K562 (cell line): ENCODE measurements at regions not wholly inside any gene's neighbourhood (a gene's known extent, or its start where the extent isn't known, plus 50 kb on each side); places are given as distances from the start of the nearest gene placed in this dataset.

Source experiments
- ATAC-seq: fragments of 200-7000 bp; cut with Tn5 transposase; 3 replicates; pipeline ENCODE4 v1.9.1; 2020; ENCODE audit warnings: moderate library complexity
- BruUV-seq: library from RNA; stranded (reverse); fragments of 400-500 nt; replicated peaks from 2 replicates; lab custom pipeline; 2021; lab: Mats Ljungman, UMichigan
- CTCF ChIA-PET: fragments of 300-600 bp; formaldehyde crosslinking; extraction: SDS; loops from one replicate; lab custom pipeline; 2021; ENCODE audit warnings: low intra/inter-chr PET ratio; lab: Yijun Ruan, JAX
- POLR2A ChIA-PET: fragments of 300-600, 350-650 bp; sonication (Branson Sonifier 250); formaldehyde crosslinking; extraction: SDS; loops from one replicate; lab custom pipeline; 2021; ENCODE audit warnings: antibody characterized with exemption, inconsistent platforms; lab: Yijun Ruan, JAX
- DNase-seq, 4 experiments: peaks; one replicate each; pipeline versions ENCODE4 v3.0.0 to v3.0.0-alpha.2; 2011 to 2018; ENCODE audit warnings: low spot score in 3 of 4, mixed read lengths in 3 of 4; ENCODE audit errors: extremely low read depth in 1 of 4
- FAIRE-seq: peaks from 2 replicates; lab custom pipeline; 2011; peaks lifted over from hg19 to GRCh38; lab: Jason Lieb, UNC
- H2AFZ ChIP-seq: 2 replicates; pipeline ENCODE4 v1.6.0; 2011; ENCODE audit warnings: low read depth, low read length, control low read depth, inconsistent platforms
- H3K27ac ChIP-seq: fragments of 200-600 bp; 3 replicates; pipeline ENCODE4 v1.8.0; 2011; ENCODE audit warnings: low read depth, mild to moderate bottlenecking, control low read depth, inconsistent platforms, low read length, moderate library complexity, mixed read lengths; ENCODE audit errors: extremely low read depth
- H3K27me3 ChIP-seq, 2 experiments: fragments of 300-600 bp in 1 of 2; 2 replicates in 1 of 2; 3 replicates in 1 of 2; pipeline versions ENCODE4 v1.6.0 to v1.8.0; 2011; ENCODE audit warnings: inconsistent platforms in 2 of 2, low read length in 2 of 2, mild to moderate bottlenecking in 1 of 2, mixed read lengths in 1 of 2, moderate library complexity in 1 of 2; ENCODE audit not compliant: control insufficient read depth in 2 of 2, insufficient read depth in 2 of 2
- H3K36me3 ChIP-seq: fragments of 300-600 bp; 3 replicates; pipeline ENCODE4 v1.8.0; 2011; ENCODE audit warnings: mild to moderate bottlenecking, low read length, inconsistent platforms; ENCODE audit not compliant: control insufficient read depth, insufficient read depth
- H3K4me1 ChIP-seq, 2 experiments: fragments of 200-600 bp in 1 of 2; replicated peaks in 1 of 2; 2 replicates in 1 of 2; 3 replicates in 1 of 2; pipeline versions ENCODE4 v1.5.1 to v1.8.0; 2011; ENCODE audit warnings: inconsistent platforms in 2 of 2, low read length in 2 of 2, mild to moderate bottlenecking in 1 of 2, mixed read lengths in 1 of 2, moderate library complexity in 1 of 2; ENCODE audit not compliant: control insufficient read depth in 2 of 2, insufficient read depth in 2 of 2
- H3K4me2 ChIP-seq: 2 replicates; pipeline ENCODE4 v1.6.1; 2011; ENCODE audit warnings: low read length, control low read depth, inconsistent platforms, mixed read lengths; ENCODE audit not compliant: insufficient read depth
- H3K4me3 ChIP-seq: fragments of 200-600 bp; sonication (generic), shearing (Covaris generic); 2 replicates; pipeline ENCODE4 v1.5.1; 2016; ENCODE audit warnings: control low read depth, inconsistent platforms
- H3K79me2 ChIP-seq: fragments of 200-600 bp; 3 replicates; pipeline ENCODE4 v1.8.0; 2011; ENCODE audit warnings: low read length, inconsistent platforms; ENCODE audit not compliant: control insufficient read depth, insufficient read depth
- H3K9ac ChIP-seq, 2 experiments: 2 replicates each; pipeline versions ENCODE4 v1.6.0 to v1.6.1; 2011; ENCODE audit warnings: low read depth in 2 of 2, low read length in 2 of 2, control low read depth in 1 of 2, inconsistent platforms in 1 of 2, mild to moderate bottlenecking in 1 of 2, mixed read lengths in 1 of 2; ENCODE audit not compliant: insufficient read depth in 1 of 2
- H3K9me1 ChIP-seq: one replicate; pipeline ENCODE4 v1.6.0; 2011; ENCODE audit warnings: inconsistent platforms, mild to moderate bottlenecking, low read length, moderate library complexity; ENCODE audit not compliant: control insufficient read depth, insufficient read depth
- H3K9me3 ChIP-seq: replicated peaks from 2 replicates; pipeline ENCODE4 v1.5.1; 2011; ENCODE audit warnings: low read depth, low read length, inconsistent platforms; ENCODE audit not compliant: control insufficient read depth, insufficient read depth
- H4K20me1 ChIP-seq: replicated peaks from 2 replicates; pipeline ENCODE4 v1.6.1; 2011; ENCODE audit warnings: low read length, inconsistent platforms, mixed read lengths; ENCODE audit not compliant: control insufficient read depth, insufficient read depth
- ASH1L ChIP-seq: fragments of 450-650 bp; IDR thresholded peaks from 2 replicates; pipeline ENCODE4 v1.6.1; 2018; ENCODE audit warnings: borderline replicate concordance, mild to moderate bottlenecking, low read depth; ENCODE audit not compliant: partially characterized antibody
- ELF4 ChIP-seq: fragments of 450-650 bp; formaldehyde crosslinking; IDR thresholded peaks from 2 replicates; pipeline ENCODE4 v1.4.0; 2022; ENCODE audit warnings: missing genetic modification characterization
- FOXP1 ChIP-seq: sonication (generic); formaldehyde crosslinking; IDR thresholded peaks from 2 replicates; pipeline ENCODE4 v1.8.0; 2022; ENCODE audit warnings: mild to moderate bottlenecking, missing genetic modification reagents
- HDAC6 ChIP-seq: IDR thresholded peaks from 2 replicates; pipeline ENCODE4 v1.6.1; 2012; ENCODE audit warnings: low read depth, mild to moderate bottlenecking, control low read depth, inconsistent platforms, low read length, moderate library complexity
- MEF2D ChIP-seq: conservative IDR thresholded peaks from 2 replicates; pipeline ENCODE4 v1.6.1; 2016; ENCODE audit warnings: low read depth, missing genetic modification characterization, missing compliant biosample characterization
- MEIS2 ChIP-seq: fragments of 450-650 bp; IDR thresholded peaks from 2 replicates; pipeline ENCODE4 v1.6.1; 2014; ENCODE audit warnings: mild to moderate bottlenecking; ENCODE audit not compliant: partially characterized antibody
- NFRKB ChIP-seq: fragments of 450-650 bp; IDR thresholded peaks from 2 replicates; pipeline ENCODE4 v1.6.1; 2016; ENCODE audit warnings: low read depth
- NFYB ChIP-seq: IDR thresholded peaks from 2 replicates; pipeline ENCODE4 v1.6.1; 2011; ENCODE audit warnings: mild to moderate bottlenecking, moderate library complexity; ENCODE audit not compliant: insufficient read length; ENCODE audit errors: extremely low read depth
- NUFIP1 ChIP-seq: fragments of 450-650 bp; IDR thresholded peaks from 2 replicates; pipeline ENCODE4 v1.6.1; 2018; ENCODE audit not compliant: partially characterized antibody
- PRPF4 ChIP-seq: fragments of 200-400 bp; formaldehyde crosslinking; IDR thresholded peaks from one replicate; pipeline ENCODE4 v1.6.1; 2017; ENCODE audit warnings: low read length, low read depth, mild to moderate bottlenecking; ENCODE audit not compliant: insufficient read depth, poor library complexity, severe bottlenecking
- PTBP1 ChIP-seq: fragments of 200-400 bp; formaldehyde crosslinking; IDR thresholded peaks from 2 replicates; pipeline ENCODE4 v1.6.1; 2017; ENCODE audit warnings: low read depth, low read length
- RBFOX2 ChIP-seq: fragments of 200-400 bp; formaldehyde crosslinking; IDR thresholded peaks from 2 replicates; pipeline ENCODE4 v1.6.1; 2017; ENCODE audit warnings: low read depth, mild to moderate bottlenecking, low read length, moderate library complexity
- SAFB2 ChIP-seq: fragments of 200-400 bp; formaldehyde crosslinking; IDR thresholded peaks from 2 replicates; pipeline ENCODE4 v1.6.1; 2018; ENCODE audit warnings: borderline replicate concordance, low read length, low read depth, moderate library complexity; ENCODE audit not compliant: severe bottlenecking
- SP1 ChIP-seq: sonication (generic); formaldehyde crosslinking; IDR thresholded peaks from 2 replicates; pipeline ENCODE4 v1.8.1; 2022; ENCODE audit warnings: mild to moderate bottlenecking, missing genetic modification reagents
- YBX1 ChIP-seq: fragments of 450-650 bp; IDR thresholded peaks from 2 replicates; pipeline ENCODE4 v1.7.1; 2016; ENCODE audit warnings: mild to moderate bottlenecking
- ZBED1 ChIP-seq: IDR thresholded peaks from 2 replicates; pipeline ENCODE4 v1.6.1; 2014
- ZKSCAN8 ChIP-seq: fragments of 200-800 bp; sonication (Bioruptor generic); IDR thresholded peaks from 2 replicates; pipeline ENCODE4 v1.6.1; 2016; ENCODE audit warnings: missing genetic modification characterization, missing compliant biosample characterization
- ZNF143 ChIP-seq: sonication (generic); formaldehyde crosslinking; IDR thresholded peaks from 2 replicates; pipeline ENCODE4 v1.9.0; 2022; ENCODE audit warnings: mild to moderate bottlenecking, missing genetic modification reagents
- ZNF41 ChIP-seq: fragments of 250-450 bp; sonication (Bioruptor Pico); conservative IDR thresholded peaks from 2 replicates; pipeline ENCODE4 v1.4.0; 2020; ENCODE audit warnings: mild to moderate bottlenecking
- WGBS: fragments of 100-300 bp; shearing (Covaris generic); methylation state at CpG from one replicate; pipeline ENCODE4 v1.1.6; 2016; ENCODE audit warnings: low coverage, mixed read lengths; ENCODE audit not compliant: insufficient coverage; ENCODE audit errors: missing lambda C conversion rate; 5-methylcytosine and 5-hydroxymethylcytosine counted together
- in situ Hi-C: fragments of 300-500 bp; cut with MboI; formaldehyde crosslinking; loops from 4 replicates; pipeline ENCODE4 v1.15.0; 2018; ENCODE audit warnings: inconsistent platforms, mixed read lengths
- intact Hi-C: fragments of 100-400 bp; cut with micrococcal nuclease; formaldehyde crosslinking; loops from 2 replicates; pipeline ENCODE4 v1.14.2; 2022
- TF ChIP-seq, protein P1 (sequence below), 2 experiments: fragments of 450-650 bp in 1 of 2; sonication (generic) in 1 of 2; formaldehyde crosslinking in 1 of 2; IDR thresholded peaks in 1 of 2; conservative IDR thresholded peaks in 1 of 2; 2 replicates each; pipeline versions ENCODE4 v1.6.1 to v1.8.1; 2016 to 2023; ENCODE audit warnings: mild to moderate bottlenecking in 2 of 2, moderate library complexity in 2 of 2, inconsistent platforms in 1 of 2, missing genetic modification reagents in 1 of 2
- TF ChIP-seq, protein P2 (sequence below): fragments of 250-450 bp; sonication (Bioruptor Pico); IDR thresholded peaks from 2 replicates; pipeline ENCODE4 v1.8.0; 2022; ENCODE audit warnings: moderate library complexity, mild to moderate bottlenecking, inconsistent platforms
- TF ChIP-seq, protein P3 (sequence below), 2 experiments: fragments of 450-650 bp in 1 of 2; sonication (generic) in 1 of 2; formaldehyde crosslinking; conservative IDR thresholded peaks; 2 replicates each; pipeline versions ENCODE4 v1.4.0 to v1.8.1; 2020 to 2022; ENCODE audit warnings: mild to moderate bottlenecking in 1 of 2, missing genetic modification reagents in 1 of 2

DNA sequence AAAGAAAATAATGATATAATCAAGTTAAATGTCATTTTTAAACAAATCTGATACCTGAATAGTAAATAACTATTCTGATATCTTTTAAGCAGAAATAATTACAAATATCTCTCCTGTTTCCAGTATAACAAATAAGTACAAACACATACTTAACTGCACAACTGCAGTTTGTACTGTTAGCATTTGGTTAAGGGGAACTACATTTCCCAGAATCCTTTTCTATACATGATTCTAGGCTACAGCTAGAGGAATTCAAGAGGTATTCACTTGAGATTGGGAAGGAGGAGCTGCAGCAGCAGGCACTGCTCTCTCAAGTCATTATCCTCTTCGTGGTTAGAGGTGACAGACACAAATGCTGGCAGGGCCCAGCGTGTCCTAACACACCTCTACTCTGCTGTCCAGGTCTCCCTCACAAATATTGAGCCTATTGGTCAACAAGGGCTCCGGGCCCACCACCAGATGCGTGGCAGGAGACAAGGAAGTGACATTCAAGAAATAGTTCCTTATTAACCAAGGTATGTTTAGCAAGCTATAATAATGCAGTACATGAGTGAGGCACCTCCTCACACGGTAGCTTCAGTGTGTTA is 255.1 kb upstream of the MKLN1 start:
- intact Hi-C loops (loop anchor here (1.0 kb wide), 1 partner anchor 35 kb away; no protein-coding TSS in a partner anchor), in situ Hi-C loops (no loop called here)
- no peak overlapping the region for H3K4me3 ChIP-seq
- TSS peak; percentile 87 for BruUV-seq
- H2AFZ ChIP-seq = peak overlapping the region; percentile 66
- peaks cover 10 to 33% of the 10 kb centered on the region in 2 experiments for H3K4me1 ChIP-seq
- DNase-seq = peak; percentile 45 to 72 (median 60)
- WGBS = 66% methylated on average over 5 of the region's 5 CpGs
- peak; percentile 79 for ATAC-seq
- H3K4me2 ChIP-seq = peak overlapping the region; percentile 56
- H3K27me3 ChIP-seq = no peaks in the 10 kb centered on the region
- peak; percentile 69 for FAIRE-seq
- H3K9me1 ChIP-seq = no peaks in the 10 kb centered on the region
- H3K27ac ChIP-seq = peak overlapping the region; percentile 65
- CTCF ChIA-PET = interaction anchor here (1.3 kb wide), 2 partner anchors 231 to 351 kb away, joined by 3 to 5 read pairs; no protein-coding TSS in a partner anchor
- peaks cover 3% of the 10 kb centered on the region; the same call in 1 of the 3 replicates for H3K79me2 ChIP-seq
- no peaks in the 10 kb centered on the region for H4K20me1 ChIP-seq
- POLR2A ChIA-PET = interaction anchor here (0.7 to 1.5 kb wide), 4 partner anchors 15 to 211 kb away, joined by 3 to 8 read pairs (median 4); no protein-coding TSS in a partner anchor
- peaks cover 4% of the 10 kb centered on the region; the same call in 1 of the 3 replicates for H3K36me3 ChIP-seq
- no peaks in the 10 kb centered on the region; the same call in 1 of the 2 replicates for H3K9me3 ChIP-seq
- peak overlapping the region in 1 of 2 experiments; percentile 51; a peak in 2 of 4 replicates for H3K9ac ChIP-seq
- TF ChIP-seq YBX1 (no peak), HDAC6 (no peak), RBFOX2 (no peak; the same call in 1 of the 2 replicates), PRPF4 (no peak), ASH1L (no peak), SP1 (CRISPR knock-in tag) (no peak), FOXP1 (CRISPR knock-in tag) (no peak), ELF4 (CRISPR knock-in tag) (no peak), NFYB (no peak), ZKSCAN8 (no peak), NUFIP1 (no peak), ZNF41 (CRISPR knock-in tag) (no peak), MEF2D (no peak), ZBED1 (no peak), NFRKB (no peak), ZNF143 (peak; percentile 84), PTBP1 (no peak), MEIS2 (no peak), SAFB2 (no peak)
- TF ChIP-seq, protein P1, sequence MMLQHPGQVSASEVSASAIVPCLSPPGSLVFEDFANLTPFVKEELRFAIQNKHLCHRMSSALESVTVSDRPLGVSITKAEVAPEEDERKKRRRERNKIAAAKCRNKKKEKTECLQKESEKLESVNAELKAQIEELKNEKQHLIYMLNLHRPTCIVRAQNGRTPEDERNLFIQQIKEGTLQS (IDR thresholded peaks at IDR 0.05) = no peak
- TF ChIP-seq, protein P1 (CRISPR knock-in tag; conservative IDR thresholded peaks at IDR 0.05) = no peak
- TF ChIP-seq, protein P2, sequence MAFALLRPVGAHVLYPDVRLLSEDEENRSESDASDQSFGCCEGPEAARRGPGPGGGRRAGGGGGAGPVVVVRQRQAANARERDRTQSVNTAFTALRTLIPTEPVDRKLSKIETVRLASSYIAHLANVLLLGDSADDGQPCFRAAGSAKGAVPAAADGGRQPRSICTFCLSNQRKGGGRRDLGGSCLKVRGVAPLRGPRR (CRISPR knock-in tag) = no peak
- TF ChIP-seq, protein P3, sequence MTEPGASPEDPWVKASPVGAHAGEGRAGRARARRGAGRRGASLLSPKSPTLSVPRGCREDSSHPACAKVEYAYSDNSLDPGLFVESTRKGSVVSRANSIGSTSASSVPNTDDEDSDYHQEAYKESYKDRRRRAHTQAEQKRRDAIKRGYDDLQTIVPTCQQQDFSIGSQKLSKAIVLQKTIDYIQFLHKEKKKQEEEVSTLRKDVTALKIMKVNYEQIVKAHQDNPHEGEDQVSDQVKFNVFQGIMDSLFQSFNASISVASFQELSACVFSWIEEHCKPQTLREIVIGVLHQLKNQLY (CRISPR knock-in tag; conservative IDR thresholded peaks at IDR 0.05) = no peak
